HUDEP-2 (cell line): ENCODE measurements at regions not wholly inside any gene's neighbourhood (a gene's known extent, or its start where the extent isn't known, plus 50 kb on each side); places are given as distances from the start of the nearest gene placed in this dataset.

ENCODE experiments used
- DNase-seq, 76 experiments: peaks; one replicate each; lab custom pipeline; 2025; ENCODE audit not compliant: unreplicated experiment in 76 of 76; lab: John Stamatoyannopoulos, UW

DNA sequence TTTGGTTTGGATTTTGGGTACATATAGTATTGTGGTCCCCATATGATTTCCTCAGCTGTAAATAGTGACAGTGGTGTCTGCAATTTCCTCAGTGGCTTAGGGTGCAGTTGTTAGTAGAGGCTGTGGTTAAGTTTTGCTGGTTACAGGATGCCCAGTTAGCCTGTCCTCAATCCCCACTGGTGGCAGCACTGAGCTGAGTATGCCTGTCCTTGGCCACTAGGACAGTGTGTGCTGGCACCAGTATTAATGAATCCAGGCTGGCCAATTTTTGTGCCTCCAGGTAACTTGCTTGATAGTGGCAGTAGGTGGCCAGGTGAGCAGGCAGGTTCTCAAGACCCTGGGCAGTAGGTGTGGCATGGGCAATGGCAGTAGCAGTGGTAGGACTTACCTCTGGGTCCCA, 973.1 kb downstream of the TMEM182 start:
- no peak for DNase-seq

GRCh38 chr2:103738108-103738507, 976.3 kb downstream of the TMEM182 start:
- DNase-seq, result no peak

DNA sequence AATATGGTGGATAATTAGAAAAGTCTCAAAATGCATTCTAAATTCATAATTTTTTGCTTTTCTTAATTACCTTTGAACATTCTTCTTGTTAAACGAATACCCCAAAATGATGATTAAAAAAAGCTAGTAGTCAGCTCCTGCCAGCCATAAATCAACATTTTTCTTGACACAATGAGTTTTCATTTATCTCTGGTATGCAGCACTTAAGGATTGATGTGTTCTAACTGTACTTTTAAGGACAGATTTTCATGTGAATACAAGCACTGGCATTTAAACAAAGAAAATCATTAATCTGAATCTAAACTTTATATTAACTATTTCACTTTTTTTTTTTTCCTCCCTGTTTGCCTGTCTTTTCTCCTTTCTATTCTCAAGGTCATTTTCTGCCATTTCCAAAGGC, 976.8 kb downstream of the TMEM182 start:
- no peak for DNase-seq

DNA sequence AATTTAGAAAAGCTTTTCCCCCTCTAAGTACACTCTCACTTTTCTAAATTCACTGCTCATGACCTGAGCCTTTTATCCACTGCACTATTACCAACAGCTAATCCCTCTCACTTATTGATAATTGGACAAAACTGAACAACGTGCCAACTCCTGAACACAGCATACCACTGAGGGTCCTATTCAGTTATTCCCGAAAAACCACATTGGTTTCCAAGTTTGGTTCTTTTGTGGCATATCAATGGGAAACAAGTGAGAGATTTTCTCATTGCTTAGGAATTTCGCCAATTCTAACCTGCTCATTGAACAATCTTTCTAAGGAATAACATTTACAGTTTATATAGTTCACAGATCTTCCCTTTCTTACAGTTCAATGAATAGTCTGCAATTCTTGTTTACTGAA, 977.4 kb downstream of the TMEM182 start:
- DNase-seq, result no peak

DNA sequence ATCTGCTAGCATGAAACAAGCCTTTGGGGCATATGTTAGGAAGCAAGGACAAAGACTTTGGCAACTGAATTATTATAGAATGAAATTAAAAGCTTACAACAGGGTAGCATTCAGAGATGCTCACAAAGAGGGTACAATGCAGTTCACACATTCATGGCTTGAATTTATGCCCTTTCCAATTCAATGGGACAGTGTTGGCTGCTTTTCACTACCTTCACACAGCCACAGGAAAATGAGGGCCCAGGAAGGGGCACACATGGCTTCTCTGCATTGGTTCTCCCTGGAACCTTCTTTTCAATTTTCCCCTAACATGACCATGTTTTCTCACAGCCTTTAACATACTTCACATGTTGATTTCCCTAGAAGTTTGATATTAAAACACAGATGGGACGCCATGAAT, 978.1 kb downstream of the TMEM182 start:
- DNase-seq, result no peak

DNA sequence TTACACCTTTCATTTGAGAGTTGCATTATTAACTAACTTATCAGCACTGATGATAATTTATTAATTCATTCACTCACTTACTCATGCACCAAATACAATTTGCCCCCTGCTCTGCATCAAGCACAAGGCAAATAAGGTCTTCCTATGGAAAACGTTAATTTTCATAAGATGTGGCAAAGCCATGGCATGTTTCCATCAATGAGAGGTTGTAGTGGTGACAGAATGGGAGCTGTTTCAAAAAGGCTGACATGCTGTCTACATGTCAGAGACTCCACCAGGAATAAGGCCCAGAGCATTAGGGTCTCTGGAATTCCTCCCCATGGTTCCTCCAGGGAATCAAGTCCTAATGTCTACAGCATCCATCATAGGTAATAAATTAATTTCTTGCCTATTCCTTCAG, 978.8 kb downstream of the TMEM182 start:
- no peak for DNase-seq

GRCh38 chr2:103743195-103743594, 981.4 kb downstream of the TMEM182 start:
- DNase-seq, result no peak

DNA sequence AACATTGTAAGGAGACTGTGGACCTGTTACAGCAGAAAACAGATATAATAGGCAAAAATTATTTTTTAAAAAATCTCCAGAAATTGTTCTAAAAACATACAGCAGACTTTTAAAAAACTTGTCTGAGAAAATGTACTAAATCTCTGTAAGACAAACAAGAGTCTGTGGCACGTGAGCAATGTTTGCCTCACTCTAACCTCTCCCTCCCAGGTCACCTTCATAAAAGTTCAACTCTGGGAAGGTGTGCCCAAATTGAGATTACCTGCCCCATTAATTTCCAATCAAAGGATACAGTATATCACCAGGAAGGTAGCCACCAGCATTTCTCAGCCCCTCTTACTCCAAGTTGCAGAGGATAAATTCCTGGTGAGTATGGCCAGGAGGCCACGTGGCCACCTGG, 992.7 kb downstream of the TMEM182 start:
- no peak for DNase-seq

DNA sequence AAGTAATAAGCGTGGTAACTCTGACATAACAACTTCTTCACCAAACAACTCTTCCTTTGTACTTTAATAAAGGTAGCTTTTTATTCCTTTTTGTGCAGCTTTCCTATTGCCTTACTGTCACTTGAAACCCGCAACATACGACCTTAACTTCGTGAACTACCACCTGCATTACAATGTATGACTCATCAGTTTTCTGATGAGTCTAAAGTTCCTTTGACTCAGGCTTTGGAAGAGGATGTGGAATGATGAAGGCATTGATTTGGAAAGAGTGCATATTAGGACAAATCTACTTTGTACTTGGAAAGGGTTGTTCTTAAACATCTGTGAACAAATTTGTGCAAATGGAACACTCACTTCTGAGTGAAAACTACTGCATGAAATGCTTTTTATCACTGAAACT, 1012.1 kb downstream of the TMEM182 start:
- no peak for DNase-seq

DNA sequence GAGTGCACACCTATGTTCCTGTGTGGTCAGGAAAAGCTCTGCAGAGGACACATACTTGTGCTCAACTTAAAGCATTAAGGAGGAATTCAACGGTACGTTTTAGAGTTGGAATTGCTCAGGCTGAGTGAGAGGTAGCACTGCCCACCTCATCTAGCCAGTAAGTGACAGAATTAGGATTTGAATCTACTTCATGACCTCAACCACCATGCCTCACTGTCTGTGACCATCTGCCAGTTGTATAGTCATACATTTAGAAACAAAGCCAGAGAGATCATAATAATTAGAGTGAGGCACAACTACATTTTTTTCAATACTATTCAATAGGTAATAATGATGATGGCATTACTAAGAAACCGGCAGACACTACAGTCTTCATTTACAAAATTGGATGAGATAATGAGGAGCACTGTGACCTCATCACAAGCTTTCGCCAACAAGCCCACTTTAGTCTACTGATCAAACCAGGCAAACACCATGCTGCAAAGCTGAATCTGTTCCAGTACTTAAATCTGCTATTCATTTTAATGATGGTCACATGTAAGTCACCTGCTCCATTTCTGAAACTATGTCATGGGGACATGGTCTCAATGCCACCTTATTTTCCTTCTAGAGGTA, 1018.4 kb downstream of the TMEM182 start:
- no peak for DNase-seq

GRCh38 chr2:103781313-103781712, 1019.5 kb downstream of the TMEM182 start:
- DNase-seq, result no peak

- DNase-seq, result no peak
These were observed 1022.4 kb downstream of the TMEM182 start for GRCh38 chr2:103784261-103784660.

DNA sequence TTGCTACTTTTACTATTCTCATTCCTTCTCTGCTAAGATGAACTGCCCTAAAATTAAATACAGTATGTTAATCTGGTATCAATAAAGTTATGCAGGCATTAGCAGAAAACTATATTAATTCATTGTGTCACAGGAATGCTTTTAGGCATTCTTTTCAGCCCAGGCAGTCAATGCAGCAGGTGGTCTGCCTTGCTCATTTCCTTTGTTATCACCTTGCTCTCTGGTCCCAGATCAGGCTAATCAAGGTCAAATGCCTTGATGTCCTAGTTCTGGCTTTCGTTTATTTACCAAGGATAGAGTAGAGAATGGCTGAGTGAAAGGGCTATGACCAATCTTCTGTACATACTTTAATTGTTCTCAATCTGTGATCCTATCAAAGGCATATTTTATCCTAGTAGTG, 1023.6 kb downstream of the TMEM182 start:
- DNase-seq, result no peak

DNA sequence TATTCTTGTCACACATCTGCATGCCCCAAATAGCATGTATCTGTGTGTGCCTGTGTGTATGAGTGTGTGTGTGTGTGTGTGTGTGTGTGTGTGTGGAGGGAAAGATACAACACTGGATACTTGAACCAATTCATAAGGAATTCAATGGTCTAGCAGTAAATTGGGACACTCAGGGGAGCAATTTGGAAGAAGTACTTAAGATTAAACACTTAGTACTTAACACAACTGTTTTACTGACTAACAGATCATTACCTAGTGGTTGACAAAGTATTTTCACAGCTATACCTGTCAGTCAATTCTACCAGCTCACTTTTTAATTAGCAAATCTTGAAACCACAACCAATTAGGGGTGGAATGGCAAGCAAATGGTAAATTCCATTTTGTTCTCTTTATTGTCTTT, 1024.1 kb downstream of the TMEM182 start:
- DNase-seq, result no peak

- DNase-seq, result no peak
These were observed 1026.6 kb downstream of the TMEM182 start for GRCh38 chr2:103788389-103788788.

DNA sequence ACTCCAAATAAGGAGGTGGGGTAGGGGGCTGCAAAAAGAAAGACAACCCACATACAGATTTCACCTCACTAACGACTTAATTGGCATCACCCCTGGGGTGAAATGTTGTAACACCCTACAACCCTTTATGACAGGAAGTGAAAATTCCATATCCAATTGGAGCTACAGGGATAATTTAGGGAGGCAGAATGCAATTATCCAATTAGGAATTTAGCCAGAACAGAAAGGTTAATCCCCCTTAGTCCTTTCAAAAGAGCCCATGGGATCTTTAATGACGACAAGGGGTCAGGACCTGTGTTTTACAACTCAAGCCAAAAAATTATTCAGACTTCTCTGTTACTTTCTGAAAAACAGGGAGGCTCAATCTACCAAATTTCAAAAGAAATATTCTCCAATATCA, 1027.1 kb downstream of the TMEM182 start:
- no peak for DNase-seq

DNA sequence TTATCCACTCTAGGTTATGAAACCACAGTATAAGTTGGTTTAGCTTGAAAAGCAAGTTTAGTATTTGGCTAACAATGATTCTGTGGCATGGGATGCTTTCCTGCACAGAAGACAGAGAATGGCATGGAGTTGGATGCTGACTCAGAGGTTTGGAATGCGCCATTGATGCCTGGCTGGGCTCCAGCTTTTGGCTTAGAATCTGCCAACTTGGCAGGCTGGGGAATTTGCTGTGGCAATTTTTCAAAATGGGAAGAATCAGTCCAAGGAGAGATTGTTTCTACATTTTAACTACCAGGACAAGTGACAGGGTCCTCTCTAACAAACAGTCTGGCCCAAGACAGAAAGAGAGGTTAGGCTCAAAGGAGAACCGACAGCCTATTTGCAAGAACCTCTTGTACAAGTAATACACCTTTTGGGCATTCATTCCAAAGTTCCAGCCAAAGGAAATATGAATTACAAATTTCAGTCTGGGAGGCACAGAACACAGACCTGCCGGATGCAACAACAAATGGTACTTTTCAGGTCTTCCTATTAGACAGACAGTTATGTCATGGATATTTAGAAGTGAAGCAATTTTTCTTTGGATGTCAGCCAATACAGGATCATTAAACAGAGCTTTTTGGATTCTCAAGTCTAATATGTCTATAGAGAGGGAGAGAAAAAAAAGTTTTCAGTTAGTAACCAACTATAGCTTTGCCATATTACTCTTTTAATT, 1027.7 kb downstream of the TMEM182 start:
- no peak for DNase-seq

GRCh38 chr2:103792042-103792441, 1030.2 kb downstream of the TMEM182 start:
- no peak for DNase-seq

- DNase-seq, result no peak
These were observed 1036.5 kb downstream of the TMEM182 start for GRCh38 chr2:103798291-103798690.

- DNase-seq, result no peak
These were observed 1042.2 kb downstream of the TMEM182 start for GRCh38 chr2:103804013-103804412.

DNA sequence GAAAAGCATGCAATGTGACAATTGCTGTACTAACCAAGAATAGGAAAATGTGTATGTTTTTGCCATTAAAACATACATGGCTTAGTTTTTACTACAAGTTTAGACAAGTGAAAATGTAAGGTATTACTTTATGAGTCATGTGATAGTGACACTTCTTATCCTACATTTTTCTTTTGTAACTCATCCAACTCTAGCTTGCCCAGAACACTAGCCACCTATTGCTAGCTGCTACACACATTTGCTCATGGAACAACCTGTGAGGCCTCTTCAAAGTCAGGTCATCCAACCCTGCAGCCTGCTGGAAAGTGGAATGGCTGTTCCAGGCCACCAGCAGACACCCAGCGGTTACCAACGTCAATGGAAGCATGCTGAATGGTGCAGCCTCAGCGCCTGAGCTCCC, 1043.9 kb downstream of the TMEM182 start:
- no peak for DNase-seq

GRCh38 chr2:103808814-103809213, 1045.1 kb upstream of the POU3F3 start:
- no peak for DNase-seq

- DNase-seq, result no peak
These were observed 1044.5 kb upstream of the POU3F3 start for GRCh38 chr2:103809415-103809814.
